ENCODE measurements at regions not wholly inside any gene's neighbourhood (a gene's known extent, or its start where the extent isn't known, plus 50 kb on each side); places are given as distances from the start of the nearest gene placed in this dataset.

- DNase-seq (ENCODE audit: low read depth in 4 of 4, low spot score in 2 of 4) = no peak
Measured at GRCh38 chr5:167578977-167579692, 712.3 kb upstream of the WWC1 start.

DNA sequence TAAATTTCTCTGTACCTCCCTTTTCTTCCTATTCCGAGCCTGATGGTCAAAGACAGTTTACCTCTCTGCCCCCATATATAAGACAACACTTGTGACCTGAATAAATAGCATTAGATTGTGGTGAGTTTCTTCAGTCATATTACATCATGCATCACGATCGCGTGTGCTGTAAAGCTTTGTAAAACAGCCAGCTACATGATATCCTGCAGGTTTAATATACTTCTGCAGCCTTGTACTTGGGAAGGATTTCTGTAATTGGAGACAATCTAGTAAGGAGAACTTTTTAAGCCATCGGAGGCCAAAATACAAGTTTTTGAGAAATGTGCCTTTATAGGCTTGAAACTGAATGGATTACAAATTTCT lies 711.8 kb upstream of the WWC1 start:
- DNase-seq (ENCODE audit: low read depth in 4 of 4, low spot score in 2 of 4) = no peak

DNA sequence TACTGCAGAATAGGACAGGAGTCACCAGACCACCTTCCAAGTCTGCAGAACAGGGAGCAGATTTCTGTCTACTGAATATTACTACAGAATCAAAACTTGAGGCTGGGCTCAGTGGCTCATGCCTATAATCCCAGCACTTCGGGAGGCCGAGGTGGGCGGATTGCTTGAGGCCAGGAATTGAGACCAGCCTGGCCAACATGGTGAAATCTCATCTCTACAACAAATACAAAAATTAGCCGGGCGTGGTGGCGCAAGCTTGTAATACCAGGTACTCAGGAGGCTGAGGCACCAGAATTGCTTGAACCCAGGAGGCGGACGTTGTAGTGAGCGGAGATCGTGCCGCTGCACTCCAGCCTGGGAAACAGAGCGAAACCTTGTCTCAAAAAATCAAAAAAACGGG lies 710.8 kb upstream of the WWC1 start:
- DNase-seq (ENCODE audit: low read depth in 4 of 4, low spot score in 2 of 4) = no peak

DNA sequence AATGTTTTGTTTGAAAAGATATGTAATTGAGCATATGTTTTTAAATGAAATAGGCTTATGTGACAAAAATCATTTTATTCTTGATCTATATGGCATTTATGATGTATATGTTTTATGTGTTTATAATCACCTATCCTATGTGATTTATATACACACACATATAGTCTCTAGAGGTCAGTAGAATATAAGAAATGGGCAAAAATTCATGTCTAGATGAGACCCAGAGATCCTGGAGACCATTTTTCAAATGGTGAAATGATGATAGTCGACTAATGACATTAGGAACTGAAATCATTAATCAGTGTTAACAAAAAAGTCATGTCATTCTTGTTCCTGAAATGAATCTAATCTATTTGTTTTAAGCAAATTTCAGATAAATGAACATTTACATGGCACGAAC lies 709.2 kb upstream of the WWC1 start:
- no peak for DNase-seq (ENCODE audit: low read depth in 4 of 4, low spot score in 2 of 4)

GRCh38 chr5:167582886-167583285 lies 708.6 kb upstream of the WWC1 start:
- no peak for DNase-seq (ENCODE audit: low read depth in 4 of 4, low spot score in 2 of 4)

DNA sequence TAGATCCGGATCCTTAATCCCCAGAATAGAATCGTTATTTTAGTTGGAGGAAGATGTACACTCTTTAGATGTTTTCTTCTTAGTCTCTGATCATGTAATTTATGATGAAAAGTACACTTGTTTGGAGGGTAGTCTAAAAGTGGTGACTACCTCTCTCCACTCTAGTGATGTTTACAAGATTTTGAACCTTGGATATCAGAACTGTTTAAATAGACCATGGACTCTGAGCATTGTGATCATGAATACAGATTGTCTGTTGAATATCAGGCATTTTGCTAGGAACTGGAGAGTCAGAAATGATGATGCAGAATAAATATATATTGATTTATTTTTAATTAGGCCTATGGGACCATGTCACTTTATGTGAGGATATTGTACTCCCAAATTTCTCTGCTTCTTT lies 706.3 kb upstream of the WWC1 start:
- no peak for DNase-seq (ENCODE audit: low read depth in 4 of 4, low spot score in 2 of 4)

- DNase-seq (ENCODE audit: low read depth in 4 of 4, low spot score in 2 of 4) = no peak
Measured at GRCh38 chr5:167587772-167588437, 703.5 kb upstream of the WWC1 start.

GRCh38 chr5:167592114-167592513 lies 699.3 kb upstream of the WWC1 start:
- no peak for DNase-seq (ENCODE audit: low read depth in 4 of 4, low spot score in 2 of 4)

DNA sequence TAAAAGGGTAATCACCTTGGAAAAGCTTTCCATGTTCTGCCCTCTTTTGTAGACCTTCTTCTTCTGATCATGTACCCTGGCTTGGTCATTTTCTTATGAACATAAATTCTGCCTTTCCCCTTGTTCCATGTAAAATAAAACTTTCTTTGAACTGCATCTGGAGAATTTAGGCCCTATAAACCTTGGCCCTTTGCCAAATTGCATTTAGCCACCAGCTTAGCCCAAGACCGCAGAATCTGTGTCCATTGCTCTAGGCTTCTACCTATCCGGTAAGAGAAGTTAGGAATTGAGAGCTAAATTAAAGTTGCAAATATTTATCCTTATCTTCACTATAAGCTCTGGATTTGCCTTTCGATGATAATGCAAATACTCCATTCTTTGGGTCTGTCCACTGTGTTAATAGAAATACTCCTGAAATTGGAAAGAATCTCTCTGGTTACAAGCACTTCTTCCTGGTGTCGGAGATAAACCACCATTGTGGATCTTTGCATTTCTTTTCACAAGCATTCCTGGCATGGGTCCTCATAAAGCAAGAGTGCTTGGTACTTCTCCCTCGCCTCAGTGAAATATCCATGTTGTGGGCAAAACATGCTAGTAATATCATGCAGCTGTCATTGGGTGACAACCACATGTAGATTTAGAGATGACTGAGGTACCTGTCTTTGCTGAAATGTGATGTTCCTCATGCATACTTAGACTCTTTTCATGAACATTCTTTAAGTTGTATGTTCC lies 698.0 kb upstream of the WWC1 start:
- DNase-seq (ENCODE audit: low read depth in 4 of 4, low spot score in 2 of 4) = no peak

- DNase-seq (ENCODE audit: low read depth in 4 of 4, low spot score in 2 of 4) = no peak
Measured at GRCh38 chr5:167594061-167594435, 697.4 kb upstream of the WWC1 start.

- no peak for DNase-seq (ENCODE audit: low read depth in 4 of 4, low spot score in 2 of 4)
Measured at GRCh38 chr5:167594750-167595149, 696.7 kb upstream of the WWC1 start.

- no peak for DNase-seq (ENCODE audit: low read depth in 4 of 4, low spot score in 2 of 4)
Measured at GRCh38 chr5:167595196-167595595, 696.2 kb upstream of the WWC1 start.

DNA sequence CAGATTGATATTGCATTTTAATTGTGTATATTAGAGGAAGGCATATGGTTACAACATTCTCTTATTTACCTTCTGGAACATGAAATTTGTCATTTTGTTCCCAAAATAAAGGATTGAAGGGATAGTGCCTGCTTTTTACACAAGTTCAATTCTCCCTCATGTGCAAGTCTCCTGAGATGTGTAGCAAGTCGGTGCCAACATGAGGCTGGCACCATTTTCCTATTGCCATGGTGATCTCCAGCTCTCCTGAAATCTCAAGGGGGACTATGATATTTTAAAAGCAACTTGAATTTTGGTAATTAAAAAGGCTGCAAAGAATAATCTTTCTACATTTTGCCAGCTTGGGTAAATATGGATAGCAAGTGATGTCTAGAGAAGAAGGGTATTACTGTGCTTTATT lies 693.3 kb upstream of the WWC1 start:
- no peak for DNase-seq (ENCODE audit: low read depth in 4 of 4, low spot score in 2 of 4)

- no peak for DNase-seq (ENCODE audit: low read depth in 4 of 4, low spot score in 2 of 4)
Measured at GRCh38 chr5:167602067-167602466, 689.4 kb upstream of the WWC1 start.

- no peak for DNase-seq (ENCODE audit: low read depth in 4 of 4, low spot score in 2 of 4)
Measured at GRCh38 chr5:167603135-167603534, 688.3 kb upstream of the WWC1 start.

DNA sequence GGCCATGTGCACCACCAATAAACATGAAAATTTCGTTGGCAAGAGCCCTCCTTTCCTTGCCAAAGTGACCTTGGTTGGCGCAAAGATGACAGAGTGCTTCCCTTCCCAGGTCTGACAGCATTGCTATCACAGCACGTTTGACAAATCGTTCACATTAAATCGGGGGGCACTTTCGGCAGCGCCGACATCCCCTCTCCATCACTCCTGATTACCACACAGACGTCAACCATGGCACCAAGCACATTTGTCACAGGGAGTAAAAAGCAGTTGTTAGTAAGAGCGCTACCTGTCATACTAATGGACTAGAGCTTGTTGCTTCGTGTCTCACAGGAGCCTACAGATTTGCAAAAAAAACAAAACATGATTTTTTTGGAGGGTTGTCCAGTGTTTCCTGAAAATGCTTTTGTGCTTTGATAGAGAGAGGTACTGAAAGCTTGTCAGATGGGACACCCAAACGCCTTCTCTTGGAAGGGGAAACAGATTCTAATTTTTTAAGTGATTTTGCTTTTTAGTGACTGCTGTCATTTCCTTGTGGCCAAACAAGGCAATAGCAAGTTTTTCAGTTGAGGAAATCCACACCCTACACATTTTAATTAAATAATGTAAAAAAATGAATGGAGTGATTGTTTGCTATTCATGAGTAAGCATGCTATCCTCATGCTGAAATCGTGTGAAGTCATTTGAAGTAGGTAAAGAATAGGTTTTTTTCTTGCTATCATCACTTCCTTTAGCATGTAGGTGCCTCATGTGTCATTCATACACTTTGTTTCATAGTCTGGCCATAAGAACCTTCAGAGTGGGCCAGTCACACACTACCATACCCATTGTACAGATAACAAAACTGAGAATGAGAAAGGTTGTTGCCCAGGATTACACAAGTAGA lies 682.8 kb upstream of the WWC1 start:
- no peak for DNase-seq (ENCODE audit: low read depth in 4 of 4, low spot score in 2 of 4)

- DNase-seq (ENCODE audit: low read depth in 4 of 4, low spot score in 2 of 4) = no peak
Measured at GRCh38 chr5:167614294-167615021, 677.0 kb upstream of the WWC1 start.

DNA sequence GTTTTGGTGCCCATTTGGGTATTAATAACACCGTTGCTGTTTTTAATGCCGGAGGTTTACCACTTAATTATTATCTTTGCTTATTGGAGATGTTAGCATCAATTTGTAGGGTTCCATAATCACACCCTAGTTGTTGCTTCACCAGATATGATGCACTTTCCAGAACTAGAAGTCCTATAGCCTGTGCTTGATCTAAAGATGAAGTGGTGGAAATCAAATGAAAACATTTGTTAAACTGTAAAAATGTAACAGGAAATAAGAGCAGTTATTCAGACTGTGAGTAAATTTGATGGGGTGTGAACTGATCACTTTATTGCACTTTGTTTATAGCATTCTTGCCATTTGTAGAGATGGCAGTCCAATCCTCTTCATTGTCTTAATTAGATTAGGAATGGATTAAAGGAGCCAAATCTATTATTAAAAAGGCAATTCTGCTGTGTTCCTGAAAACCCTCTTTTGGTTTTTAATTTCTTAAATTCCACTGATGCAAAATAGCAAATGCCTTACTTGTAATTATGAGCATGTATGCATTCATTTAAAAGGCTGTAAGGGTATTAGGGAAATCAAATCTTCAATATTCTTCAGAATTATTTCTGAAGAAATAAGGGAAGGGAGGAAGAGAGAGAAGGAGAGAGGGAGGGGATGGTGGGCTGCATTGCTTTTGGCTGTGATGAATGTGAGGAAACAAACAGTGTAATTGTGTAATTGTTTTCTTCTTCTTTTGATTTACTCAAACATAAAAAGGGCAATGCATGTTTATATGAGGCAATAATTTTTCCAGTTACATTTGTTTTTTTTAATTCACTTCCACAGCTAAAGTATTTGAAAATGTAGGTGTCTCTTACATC lies 675.2 kb upstream of the WWC1 start:
- DNase-seq (ENCODE audit: low read depth in 4 of 4, low spot score in 2 of 4) = no peak

DNA sequence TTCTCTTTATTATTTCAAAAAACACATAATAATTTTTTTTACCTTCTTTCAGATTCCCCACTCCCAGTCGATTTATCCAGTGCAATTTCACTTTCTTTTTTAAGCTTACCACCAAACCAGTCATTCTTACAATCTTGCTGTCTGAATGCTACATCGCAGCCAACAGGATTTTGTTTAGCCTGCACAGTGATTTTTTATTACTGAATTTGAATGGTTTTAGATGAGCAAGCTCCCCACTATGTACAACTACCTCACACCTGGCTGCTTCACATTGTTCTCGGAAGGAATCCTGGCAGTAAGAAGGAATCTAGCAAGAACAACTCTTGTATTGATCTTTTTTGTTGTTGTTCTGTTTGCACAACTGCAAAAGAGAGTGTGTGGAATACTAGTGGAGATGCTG lies 668.1 kb upstream of the WWC1 start:
- no peak for DNase-seq (ENCODE audit: low read depth in 4 of 4, low spot score in 2 of 4)

Data from left renal cortex interstitium (tissue), 4 donors.